Sigmoid colon (tissue), 4 donors: ENCODE measurements at regions not wholly inside any gene's neighbourhood (a gene's known extent, or its start where the extent isn't known, plus 50 kb on each side); places are given as distances from the start of the nearest gene placed in this dataset.

ENCODE experiments used
- EP300 ChIP-seq, 4 donors: sonication (generic); formaldehyde crosslinking; IDR thresholded peaks; one replicate each; pipeline ENCODE4 v1.6.1; 2017; ENCODE audit warnings: antibody characterized with exemption in 4 of 4
- POLR2A ChIP-seq, 2 donors: fragments of 450-650 bp; IDR thresholded peaks; one replicate each; pipeline ENCODE4 v1.6.1; 2016; ENCODE audit warnings: antibody characterized with exemption in 2 of 2, mild to moderate bottlenecking in 2 of 2, moderate library complexity in 2 of 2
- POLR2AphosphoS5 ChIP-seq, 4 donors: sonication (generic); formaldehyde crosslinking; IDR thresholded peaks; one replicate each; pipeline ENCODE4 v1.6.1; 2017; ENCODE audit warnings: antibody characterized with exemption in 4 of 4
- TF ChIP-seq, protein P1 (sequence below), 4 experiments: fragments of 450-650 bp in 3 of 4; fragments of 200-600 bp in 1 of 4; IDR thresholded peaks; one replicate each; pipeline ENCODE4 v1.5.1; 2016 to 2019; ENCODE audit warnings: antibody characterized with exemption in 4 of 4, mild to moderate bottlenecking in 3 of 4, moderate library complexity in 2 of 4

DNA sequence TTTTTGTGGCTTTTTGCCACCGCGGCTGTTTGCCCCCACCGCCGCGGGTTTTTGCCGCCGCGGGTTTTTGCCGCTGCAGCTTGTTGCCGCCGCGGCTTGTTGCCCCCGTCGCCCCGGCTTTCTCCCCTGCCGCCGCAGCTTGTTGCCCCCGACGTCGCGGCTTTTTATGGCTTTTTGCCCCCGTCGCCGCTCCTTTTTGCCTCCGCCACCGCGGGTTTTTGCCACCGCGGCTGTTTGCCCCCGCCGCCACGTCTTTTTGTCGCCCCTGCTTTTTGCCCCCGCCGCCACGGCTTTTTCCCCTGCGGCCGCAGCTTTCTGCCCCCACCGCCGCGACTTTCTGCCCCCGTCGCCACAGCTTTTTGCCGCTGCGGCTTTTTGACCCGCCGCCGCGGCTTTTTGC is 149.5 kb downstream of the KCNJ18 start:
- TF ChIP-seq, protein P1, sequence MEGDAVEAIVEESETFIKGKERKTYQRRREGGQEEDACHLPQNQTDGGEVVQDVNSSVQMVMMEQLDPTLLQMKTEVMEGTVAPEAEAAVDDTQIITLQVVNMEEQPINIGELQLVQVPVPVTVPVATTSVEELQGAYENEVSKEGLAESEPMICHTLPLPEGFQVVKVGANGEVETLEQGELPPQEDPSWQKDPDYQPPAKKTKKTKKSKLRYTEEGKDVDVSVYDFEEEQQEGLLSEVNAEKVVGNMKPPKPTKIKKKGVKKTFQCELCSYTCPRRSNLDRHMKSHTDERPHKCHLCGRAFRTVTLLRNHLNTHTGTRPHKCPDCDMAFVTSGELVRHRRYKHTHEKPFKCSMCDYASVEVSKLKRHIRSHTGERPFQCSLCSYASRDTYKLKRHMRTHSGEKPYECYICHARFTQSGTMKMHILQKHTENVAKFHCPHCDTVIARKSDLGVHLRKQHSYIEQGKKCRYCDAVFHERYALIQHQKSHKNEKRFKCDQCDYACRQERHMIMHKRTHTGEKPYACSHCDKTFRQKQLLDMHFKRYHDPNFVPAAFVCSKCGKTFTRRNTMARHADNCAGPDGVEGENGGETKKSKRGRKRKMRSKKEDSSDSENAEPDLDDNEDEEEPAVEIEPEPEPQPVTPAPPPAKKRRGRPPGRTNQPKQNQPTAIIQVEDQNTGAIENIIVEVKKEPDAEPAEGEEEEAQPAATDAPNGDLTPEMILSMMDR (IDR thresholded peaks at IDR 0.05), result no peak
- TF ChIP-seq EP300 (IDR thresholded peaks at IDR 0.05), result no peak
- TF ChIP-seq POLR2AphosphoS5 (IDR thresholded peaks at IDR 0.05), result no peak
- TF ChIP-seq POLR2A (IDR thresholded peaks at IDR 0.05), result no peak
